ENCODE measurements at regions not wholly inside any gene's neighbourhood (a gene's known extent, or its start where the extent isn't known, plus 50 kb on each side); places are given as distances from the start of the nearest gene placed in this dataset.

DNA sequence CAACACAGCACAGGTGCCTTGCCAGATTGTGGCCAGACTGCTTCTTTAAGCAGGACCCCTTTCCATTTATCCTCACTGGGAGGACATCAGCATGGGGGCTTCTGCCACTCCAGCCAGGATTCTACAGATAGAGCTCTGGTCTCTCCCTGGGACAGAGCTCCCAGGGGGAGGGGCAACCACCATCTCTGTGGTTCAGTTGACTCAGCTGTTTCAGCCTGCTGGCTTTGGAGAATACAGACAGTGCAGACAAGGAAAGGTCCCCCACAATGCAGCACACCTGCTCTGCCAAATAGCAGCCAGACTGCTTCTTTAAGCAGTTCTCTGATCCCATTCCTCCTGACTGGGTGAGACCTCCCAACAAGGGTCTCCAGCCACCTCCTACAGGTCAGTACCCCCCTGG lies 132.8 kb downstream of the OR2K2 start:
- DNase-seq (ENCODE audit: low read depth in 1 of 2, low spot score in 1 of 2) = no peak
- H3K4me3 ChIP-seq (replicated peaks; ENCODE audit: insufficient read depth, low read length) = no peak overlapping the region
- TF ChIP-seq, protein P1, sequence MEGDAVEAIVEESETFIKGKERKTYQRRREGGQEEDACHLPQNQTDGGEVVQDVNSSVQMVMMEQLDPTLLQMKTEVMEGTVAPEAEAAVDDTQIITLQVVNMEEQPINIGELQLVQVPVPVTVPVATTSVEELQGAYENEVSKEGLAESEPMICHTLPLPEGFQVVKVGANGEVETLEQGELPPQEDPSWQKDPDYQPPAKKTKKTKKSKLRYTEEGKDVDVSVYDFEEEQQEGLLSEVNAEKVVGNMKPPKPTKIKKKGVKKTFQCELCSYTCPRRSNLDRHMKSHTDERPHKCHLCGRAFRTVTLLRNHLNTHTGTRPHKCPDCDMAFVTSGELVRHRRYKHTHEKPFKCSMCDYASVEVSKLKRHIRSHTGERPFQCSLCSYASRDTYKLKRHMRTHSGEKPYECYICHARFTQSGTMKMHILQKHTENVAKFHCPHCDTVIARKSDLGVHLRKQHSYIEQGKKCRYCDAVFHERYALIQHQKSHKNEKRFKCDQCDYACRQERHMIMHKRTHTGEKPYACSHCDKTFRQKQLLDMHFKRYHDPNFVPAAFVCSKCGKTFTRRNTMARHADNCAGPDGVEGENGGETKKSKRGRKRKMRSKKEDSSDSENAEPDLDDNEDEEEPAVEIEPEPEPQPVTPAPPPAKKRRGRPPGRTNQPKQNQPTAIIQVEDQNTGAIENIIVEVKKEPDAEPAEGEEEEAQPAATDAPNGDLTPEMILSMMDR (IDR thresholded peaks at IDR 0.05; ENCODE audit: insufficient read depth, low read length) = no peak
- TF ChIP-seq POLR2AphosphoS5 (IDR thresholded peaks at IDR 0.05; ENCODE audit: low read depth) (no peak), GABPA (IDR thresholded peaks at IDR 0.05; ENCODE audit: low read depth) (no peak), SPI1 (IDR thresholded peaks at IDR 0.05; ENCODE audit: borderline replicate concordance, low read depth) (no peak)
- TF ChIP-seq, protein P2, sequence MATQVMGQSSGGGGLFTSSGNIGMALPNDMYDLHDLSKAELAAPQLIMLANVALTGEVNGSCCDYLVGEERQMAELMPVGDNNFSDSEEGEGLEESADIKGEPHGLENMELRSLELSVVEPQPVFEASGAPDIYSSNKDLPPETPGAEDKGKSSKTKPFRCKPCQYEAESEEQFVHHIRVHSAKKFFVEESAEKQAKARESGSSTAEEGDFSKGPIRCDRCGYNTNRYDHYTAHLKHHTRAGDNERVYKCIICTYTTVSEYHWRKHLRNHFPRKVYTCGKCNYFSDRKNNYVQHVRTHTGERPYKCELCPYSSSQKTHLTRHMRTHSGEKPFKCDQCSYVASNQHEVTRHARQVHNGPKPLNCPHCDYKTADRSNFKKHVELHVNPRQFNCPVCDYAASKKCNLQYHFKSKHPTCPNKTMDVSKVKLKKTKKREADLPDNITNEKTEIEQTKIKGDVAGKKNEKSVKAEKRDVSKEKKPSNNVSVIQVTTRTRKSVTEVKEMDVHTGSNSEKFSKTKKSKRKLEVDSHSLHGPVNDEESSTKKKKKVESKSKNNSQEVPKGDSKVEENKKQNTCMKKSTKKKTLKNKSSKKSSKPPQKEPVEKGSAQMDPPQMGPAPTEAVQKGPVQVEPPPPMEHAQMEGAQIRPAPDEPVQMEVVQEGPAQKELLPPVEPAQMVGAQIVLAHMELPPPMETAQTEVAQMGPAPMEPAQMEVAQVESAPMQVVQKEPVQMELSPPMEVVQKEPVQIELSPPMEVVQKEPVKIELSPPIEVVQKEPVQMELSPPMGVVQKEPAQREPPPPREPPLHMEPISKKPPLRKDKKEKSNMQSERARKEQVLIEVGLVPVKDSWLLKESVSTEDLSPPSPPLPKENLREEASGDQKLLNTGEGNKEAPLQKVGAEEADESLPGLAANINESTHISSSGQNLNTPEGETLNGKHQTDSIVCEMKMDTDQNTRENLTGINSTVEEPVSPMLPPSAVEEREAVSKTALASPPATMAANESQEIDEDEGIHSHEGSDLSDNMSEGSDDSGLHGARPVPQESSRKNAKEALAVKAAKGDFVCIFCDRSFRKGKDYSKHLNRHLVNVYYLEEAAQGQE (IDR thresholded peaks at IDR 0.05; ENCODE audit: insufficient replicate concordance, low read depth) = no peak
- no peaks in the 10 kb centered on the region for H3K27me3 ChIP-seq (ENCODE audit: insufficient read depth, poor library complexity, severe bottlenecking)
- H3K27ac ChIP-seq (replicated peaks) = no peak overlapping the region

DNA sequence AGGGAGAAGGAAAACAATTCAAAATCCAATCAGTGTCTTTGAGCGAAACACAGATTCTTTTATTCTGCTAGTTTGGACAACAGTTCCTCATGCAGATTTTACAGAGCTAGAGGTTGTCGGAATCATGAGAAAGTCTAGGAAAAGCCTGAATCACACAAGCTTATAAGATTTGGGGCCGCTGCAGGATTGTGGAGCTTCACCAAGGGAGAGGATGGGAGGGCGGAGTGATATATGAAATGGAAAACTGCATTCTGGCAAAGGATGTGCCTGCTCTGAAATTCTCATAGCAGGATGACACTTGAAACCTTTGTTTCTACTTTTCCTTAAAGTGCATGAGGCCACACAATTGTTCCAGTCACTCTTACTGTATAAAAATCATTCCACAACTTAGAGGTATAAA lies 134.3 kb downstream of the OR2K2 start:
- no peak overlapping the region for H3K4me3 ChIP-seq (replicated peaks; ENCODE audit: insufficient read depth, low read length)
- TF ChIP-seq POLR2AphosphoS5 (IDR thresholded peaks at IDR 0.05; ENCODE audit: low read depth) (no peak), SPI1 (IDR thresholded peaks at IDR 0.05; ENCODE audit: borderline replicate concordance, low read depth) (no peak), GABPA (IDR thresholded peaks at IDR 0.05; ENCODE audit: low read depth) (no peak)
- TF ChIP-seq, protein P2 (IDR thresholded peaks at IDR 0.05; ENCODE audit: insufficient replicate concordance, low read depth) = no peak
- TF ChIP-seq, protein P1 (IDR thresholded peaks at IDR 0.05; ENCODE audit: insufficient read depth, low read length) = no peak

DNA sequence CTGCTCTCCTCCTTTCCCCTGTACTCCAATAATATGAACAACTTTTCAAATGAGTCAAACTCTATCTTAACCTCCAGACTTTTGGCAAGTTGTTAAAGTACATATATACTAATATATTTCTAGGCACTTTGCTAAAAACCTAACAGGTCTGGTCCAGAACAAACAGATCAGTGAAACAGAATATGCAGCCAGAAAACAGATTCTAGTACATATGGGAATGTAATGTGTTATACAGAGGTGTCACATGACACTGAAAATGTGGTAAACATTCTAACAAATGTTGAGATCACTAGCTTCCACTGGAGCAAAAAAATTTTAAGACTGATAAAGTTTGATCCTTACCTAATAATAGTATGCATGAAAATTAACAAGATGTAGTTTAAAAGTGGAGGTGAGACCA lies 136.9 kb downstream of the OR2K2 start:
- no peak overlapping the region for H3K4me3 ChIP-seq (replicated peaks; ENCODE audit: insufficient read depth, low read length)
- no peak overlapping the region for H3K27ac ChIP-seq (replicated peaks)
- DNase-seq (ENCODE audit: low read depth in 1 of 2, low spot score in 1 of 2) = no peak
- H3K27me3 ChIP-seq (ENCODE audit: insufficient read depth, poor library complexity, severe bottlenecking) = no peaks in the 10 kb centered on the region
- TF ChIP-seq, protein P2 (IDR thresholded peaks at IDR 0.05; ENCODE audit: insufficient replicate concordance, low read depth) = no peak
- TF ChIP-seq POLR2AphosphoS5 (IDR thresholded peaks at IDR 0.05; ENCODE audit: low read depth) = no peak
- TF ChIP-seq GABPA (IDR thresholded peaks at IDR 0.05; ENCODE audit: low read depth) = no peak
- TF ChIP-seq, protein P1 (IDR thresholded peaks at IDR 0.05; ENCODE audit: insufficient read depth, low read length) = no peak
- TF ChIP-seq SPI1 (IDR thresholded peaks at IDR 0.05; ENCODE audit: borderline replicate concordance, low read depth) = no peak

More for the DNA sequence above, 134.3 kb downstream of the OR2K2 start:
- H3K27ac ChIP-seq (replicated peaks) = no peak overlapping the region
- no peak for DNase-seq (ENCODE audit: low read depth in 1 of 2, low spot score in 1 of 2)
- no peaks in the 10 kb centered on the region for H3K27me3 ChIP-seq (ENCODE audit: insufficient read depth, poor library complexity, severe bottlenecking)

All from HL-60 (cell line).